ENCODE measurements at regions not wholly inside any gene's neighbourhood (a gene's known extent, or its start where the extent isn't known, plus 50 kb on each side); places are given as distances from the start of the nearest gene placed in this dataset.

DNA sequence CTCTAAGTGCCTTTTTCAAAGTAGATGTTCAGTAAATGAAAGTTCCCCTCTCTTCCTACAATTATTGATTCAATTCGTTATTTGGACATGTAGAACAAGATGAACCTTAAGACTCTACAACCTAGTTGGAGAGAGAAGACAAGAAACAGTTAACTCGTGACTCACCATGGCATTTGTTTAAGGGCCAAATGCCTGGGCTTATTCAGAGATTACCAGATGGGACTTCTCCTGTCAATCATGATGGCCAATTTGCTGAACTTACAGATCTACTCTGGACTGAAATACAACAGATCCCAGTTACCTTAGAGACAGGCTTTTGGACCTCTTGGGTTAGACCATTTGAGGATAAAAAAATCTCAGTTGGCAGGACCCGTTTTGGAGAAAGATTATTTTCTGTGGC, 93.5 kb downstream of the C1orf94 start:
- no peak for DNase-seq (ENCODE audit: low read depth)

- DNase-seq (ENCODE audit: low read depth), result no peak
Observed at GRCh38 chr1:34272152-34272551, 95.4 kb downstream of the C1orf94 start.

- no peak for DNase-seq (ENCODE audit: low read depth)
Observed at GRCh38 chr1:34275150-34275549, 98.4 kb downstream of the C1orf94 start.

DNA sequence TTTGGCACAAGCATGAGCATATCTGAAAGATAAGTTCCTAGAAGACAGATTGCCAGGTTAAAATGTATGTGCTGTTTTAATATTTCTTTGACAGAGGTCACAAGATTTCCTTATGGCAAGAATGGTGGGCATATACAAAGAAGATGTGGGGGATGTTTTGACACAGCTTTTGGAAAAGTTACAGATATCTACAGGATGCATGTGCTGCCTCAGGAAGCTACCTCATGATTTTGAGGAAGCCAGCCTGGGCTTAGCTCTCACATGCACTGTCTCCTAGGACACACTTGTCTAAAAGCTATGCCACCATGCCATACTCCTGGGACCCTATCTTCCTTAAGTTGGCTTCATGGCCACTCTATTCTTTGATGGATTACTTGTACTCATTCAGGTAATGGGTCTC, 99.9 kb downstream of the C1orf94 start:
- DNase-seq (ENCODE audit: low read depth), result no peak

DNA sequence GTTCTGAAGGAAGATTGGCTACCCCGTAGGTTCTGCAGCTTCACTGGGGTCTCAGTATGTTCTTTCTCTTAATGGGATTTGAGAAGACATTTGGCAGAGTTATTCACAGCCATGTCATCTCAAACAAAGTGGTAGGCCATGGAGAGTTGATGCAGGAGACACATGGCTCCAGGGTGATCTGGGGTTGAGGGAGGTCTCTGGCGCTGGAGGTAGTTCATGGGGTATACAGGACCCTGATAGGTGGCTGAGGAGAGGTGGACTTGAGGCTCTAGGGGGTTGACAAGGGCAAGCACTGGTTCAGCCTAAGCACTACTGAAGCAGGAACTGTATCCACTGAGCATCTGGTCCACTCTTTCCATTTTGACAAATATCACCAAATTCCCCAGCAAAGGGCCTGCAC, 100.4 kb downstream of the C1orf94 start:
- DNase-seq (ENCODE audit: low read depth), result no peak

- no peak for DNase-seq (ENCODE audit: low read depth)
Observed at GRCh38 chr1:34278211-34278610, 101.5 kb downstream of the C1orf94 start.

- DNase-seq (ENCODE audit: low read depth), result no peak
Observed at GRCh38 chr1:34279971-34280370, 103.3 kb downstream of the C1orf94 start.

GRCh38 chr1:34280509-34280908, 103.8 kb downstream of the C1orf94 start:
- DNase-seq (ENCODE audit: low read depth), result no peak

GRCh38 chr1:34283142-34283541, 106.4 kb downstream of the C1orf94 start:
- no peak for DNase-seq (ENCODE audit: low read depth)

GRCh38 chr1:34286511-34286910, 109.8 kb downstream of the C1orf94 start:
- DNase-seq (ENCODE audit: low read depth), result no peak

- no peak for DNase-seq (ENCODE audit: low read depth)
Observed at GRCh38 chr1:34290831-34291230, 114.1 kb downstream of the C1orf94 start.

GRCh38 chr1:34292472-34292871, 115.8 kb downstream of the C1orf94 start:
- no peak for DNase-seq (ENCODE audit: low read depth)

DNA sequence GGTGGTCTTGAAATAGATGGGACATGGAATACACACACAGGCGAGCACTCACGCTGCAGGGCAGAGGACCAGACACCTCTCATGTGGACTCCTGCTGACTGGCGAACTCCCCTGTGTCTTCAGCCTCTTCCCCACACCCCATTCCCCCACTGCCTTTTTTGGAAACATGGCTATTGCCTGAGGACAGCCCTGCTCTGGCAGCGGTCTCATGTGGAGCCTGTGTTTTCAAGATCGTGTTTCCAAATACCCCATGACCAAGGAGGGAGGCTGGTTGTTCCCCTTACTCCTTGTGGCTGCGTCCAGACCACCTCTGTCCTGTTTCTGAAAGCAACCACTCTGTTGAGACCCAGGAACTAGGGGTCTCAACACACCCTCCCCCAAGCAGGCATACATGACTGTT, 119.4 kb downstream of the C1orf94 start:
- no peak for DNase-seq (ENCODE audit: low read depth)

DNA sequence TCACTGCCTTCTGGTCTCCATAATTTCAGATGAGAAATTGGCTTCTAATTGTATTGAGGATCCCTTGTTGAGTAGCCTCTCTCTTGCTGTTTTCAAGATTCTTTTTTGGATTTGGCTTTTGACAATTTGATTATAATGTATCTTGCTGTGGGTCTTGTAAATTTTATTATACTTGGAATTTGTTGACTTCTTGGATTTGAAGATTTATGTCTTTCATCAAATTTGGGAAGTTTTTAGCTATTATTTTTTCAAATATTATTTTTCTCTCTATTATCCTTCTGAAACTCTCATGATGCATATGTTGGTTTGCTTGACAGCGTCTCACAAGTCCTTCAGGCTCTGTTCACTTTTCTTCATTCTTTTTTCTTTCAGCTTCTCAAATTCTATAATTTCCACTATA, 126.1 kb downstream of the C1orf94 start:
- DNase-seq (ENCODE audit: low read depth), result no peak

GRCh38 chr1:34303218-34303617, 126.5 kb downstream of the C1orf94 start:
- no peak for DNase-seq (ENCODE audit: low read depth)

DNA sequence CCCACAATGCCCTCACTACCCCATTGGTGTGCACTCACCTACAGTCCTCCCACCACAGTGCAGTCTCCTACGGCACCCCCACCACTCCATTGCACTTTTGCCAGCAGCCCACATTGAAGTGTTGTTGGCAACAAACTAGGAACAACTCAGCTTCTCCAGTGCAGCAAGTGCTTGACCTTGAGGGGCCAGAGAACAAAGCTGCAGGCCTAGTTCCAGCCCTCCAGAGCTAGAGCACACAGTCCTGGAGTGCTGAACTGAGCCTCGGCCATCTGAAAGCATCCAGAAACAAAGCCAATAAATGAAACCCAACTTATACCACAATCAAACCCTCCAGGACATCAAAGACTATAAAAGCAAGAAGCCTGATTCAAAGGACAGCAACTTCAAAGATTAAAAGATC, 129.9 kb downstream of the C1orf94 start:
- DNase-seq (ENCODE audit: low read depth), result no peak

DNA sequence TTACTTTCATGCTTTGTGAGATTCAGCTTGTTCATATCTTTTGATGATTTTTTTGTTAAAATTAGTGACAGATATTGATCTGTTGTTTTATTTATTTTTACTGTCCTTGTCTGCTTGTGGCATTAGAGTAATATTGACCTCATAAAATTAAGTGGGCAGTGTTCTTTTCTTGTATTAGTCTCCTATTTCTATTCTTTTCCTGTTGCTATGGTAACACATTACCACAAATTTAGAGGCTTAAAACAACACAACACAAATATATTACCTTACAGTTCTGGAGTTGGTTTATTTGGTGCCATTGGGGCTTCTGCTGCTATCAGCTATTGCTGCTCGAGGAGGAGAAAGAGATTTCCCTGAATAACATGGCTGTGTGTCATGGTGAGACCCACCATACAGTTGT, 135.7 kb downstream of the C1orf94 start:
- no peak for DNase-seq (ENCODE audit: low read depth)

- no peak for DNase-seq (ENCODE audit: low read depth)
Observed at GRCh38 chr1:34315974-34316373, 139.3 kb downstream of the C1orf94 start.

DNA sequence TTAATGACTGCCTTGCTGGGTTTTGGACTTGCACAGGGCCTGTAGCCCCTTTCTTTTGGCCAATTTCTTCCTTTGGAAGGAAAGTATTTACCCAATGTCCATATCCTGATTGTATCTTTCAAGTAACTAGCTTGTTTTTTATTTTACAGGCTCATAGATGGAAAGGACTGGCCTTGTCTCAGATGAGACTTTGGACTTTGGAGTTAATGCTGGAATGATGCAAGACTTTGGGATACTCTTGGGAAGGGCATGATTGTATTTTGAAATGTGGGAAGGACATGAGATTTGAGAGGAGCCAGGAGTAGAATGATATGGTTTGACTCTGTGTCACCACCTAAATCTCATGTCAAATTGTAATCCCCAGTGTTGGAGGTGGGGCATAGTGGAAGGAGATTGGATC, 140.1 kb downstream of the C1orf94 start:
- no peak for DNase-seq (ENCODE audit: low read depth)

GRCh38 chr1:34319218-34319617, 142.5 kb downstream of the C1orf94 start:
- DNase-seq (ENCODE audit: low read depth), result no peak

DNA sequence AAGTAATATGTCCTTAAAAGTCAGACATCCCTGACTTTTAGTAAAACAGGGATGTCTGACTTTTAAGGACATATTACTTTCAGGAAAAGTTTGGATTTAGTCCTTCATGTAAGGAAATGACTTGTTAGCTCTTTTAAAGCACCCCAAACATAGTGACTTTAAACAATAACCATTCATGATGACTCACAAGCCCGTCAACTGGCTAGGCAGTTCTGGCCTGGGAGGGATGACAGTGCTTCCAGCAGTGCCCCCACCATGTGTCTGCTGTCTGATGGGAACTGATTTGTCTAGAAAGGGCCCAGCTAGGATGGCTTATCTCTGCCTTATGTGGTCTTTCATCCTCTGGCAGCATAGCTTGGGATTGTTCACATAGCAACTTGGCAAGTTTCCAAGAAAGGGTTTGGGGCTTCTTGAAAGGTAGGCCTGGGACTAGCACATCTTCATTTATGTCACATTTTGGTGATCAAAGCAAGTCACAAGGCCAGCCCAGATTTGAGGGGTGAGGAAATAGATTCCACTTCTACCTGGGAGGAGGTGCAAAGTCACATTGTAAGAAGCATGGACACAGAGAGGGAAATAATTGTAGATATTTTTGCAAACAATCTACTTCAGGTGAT, 143.5 kb downstream of the C1orf94 start:
- DNase-seq (ENCODE audit: low read depth), result no peak

- no peak for DNase-seq (ENCODE audit: low read depth)
Observed at GRCh38 chr1:34322969-34323368, 146.3 kb downstream of the C1orf94 start.

DNA sequence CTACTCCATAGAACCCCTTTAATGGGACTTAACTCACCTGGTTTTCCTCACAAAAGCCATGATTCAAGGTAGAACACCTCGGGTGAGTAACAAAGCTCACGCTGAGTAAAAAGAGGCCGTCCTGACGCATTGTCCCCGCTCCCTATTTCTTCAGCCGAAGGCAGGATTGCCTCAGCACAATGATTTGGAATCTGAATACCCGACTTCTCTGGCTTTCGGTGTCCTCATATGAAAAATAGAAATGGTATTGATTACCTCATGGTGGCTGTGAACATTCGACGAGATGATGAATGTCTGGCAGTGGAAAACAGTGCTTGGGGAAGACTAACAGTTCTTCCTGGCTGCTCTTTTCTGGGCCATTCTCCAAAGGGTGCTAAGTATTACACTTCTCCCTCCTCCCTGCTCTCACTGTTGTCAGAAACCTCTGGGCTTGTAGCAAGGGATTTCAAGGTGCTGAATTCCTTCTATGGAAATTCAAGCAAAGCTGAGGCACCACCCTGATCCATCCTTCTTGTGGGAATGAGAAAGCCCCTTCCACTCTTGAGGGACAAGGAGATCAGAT, 148.3 kb downstream of the C1orf94 start:
- no peak for DNase-seq (ENCODE audit: low read depth)

DNA sequence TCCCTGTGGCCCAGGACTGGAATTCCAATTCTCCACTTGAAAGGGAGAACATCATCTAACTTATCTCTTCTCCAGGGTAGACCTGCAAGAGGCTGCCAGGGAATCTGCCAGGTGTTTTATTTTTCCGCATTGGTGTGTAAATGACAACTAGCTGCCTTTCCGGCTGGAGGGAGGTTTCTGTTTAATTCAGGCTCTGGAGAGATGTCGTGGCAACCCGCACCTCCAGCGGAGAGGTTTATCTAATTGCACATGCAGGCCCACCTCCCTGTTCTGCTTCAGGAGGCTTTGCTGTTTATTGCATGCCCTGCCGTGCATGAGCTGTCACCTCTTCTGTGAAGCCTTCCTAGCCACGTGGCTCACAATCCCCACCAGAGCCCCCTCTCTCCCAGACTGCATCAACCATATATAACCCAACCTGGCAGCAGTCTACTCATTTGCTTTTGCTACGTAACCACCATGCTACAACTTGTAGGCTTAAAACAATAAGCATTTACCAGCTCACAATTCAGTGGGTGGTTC, 151.6 kb downstream of the C1orf94 start:
- DNase-seq (ENCODE audit: low read depth), result no peak

All from HS-27A (cell line).